ENCODE measurements at regions not wholly inside any gene's neighbourhood (a gene's known extent, or its start where the extent isn't known, plus 50 kb on each side); places are given as distances from the start of the nearest gene placed in this dataset.

GRCh38 chr12:77377622-77378021 lies 312.3 kb upstream of the E2F7 start:
- no peak for TF ChIP-seq REST (IDR thresholded peaks at IDR 0.05; ENCODE audit: insufficient read depth in 1 of 2, low read depth in 2 of 2, low read length in 1 of 2)
- no peak for TF ChIP-seq SIN3A (IDR thresholded peaks at IDR 0.05; ENCODE audit: borderline replicate concordance, insufficient read depth, low read depth, low read length)
- TF ChIP-seq POLR2AphosphoS5 (IDR thresholded peaks at IDR 0.05; ENCODE audit: low read depth, low read length) = no peak
- no peak for TF ChIP-seq TCF7L2 (IDR thresholded peaks at IDR 0.05; ENCODE audit: low read depth, low read length)
- TF ChIP-seq CTCF (IDR thresholded peaks at IDR 0.05) = no peak
- no peaks in the 10 kb centered on the region for H3K4me1 ChIP-seq (ENCODE audit: control insufficient read depth, insufficient read depth, low read length)
- H3K27me3 ChIP-seq (ENCODE audit: control insufficient read depth, insufficient read depth, low read length) = no peaks in the 10 kb centered on the region
- H3K27ac ChIP-seq (ENCODE audit: low read length) = no peak overlapping the region
- H3K36me3 ChIP-seq (ENCODE audit: control insufficient read depth, insufficient read depth, low read length) = no peaks in the 10 kb centered on the region
- H3K4me3 ChIP-seq (ENCODE audit: low read depth in 2 of 2, low read length in 2 of 2) = no peak overlapping the region
- ATAC-seq = no peak
- no TSS peak for BruUV-seq (replicated peaks)
- DNase-seq (ENCODE audit: low read depth, low spot score) = no peak
- intact Hi-C loops (cut with micrococcal nuclease; ENCODE audit: unreplicated experiment) = no loop called here
- in situ Hi-C loops (cut with HindIII; ENCODE audit: low pct_unique_long_range_greater_than_20kb, low sequenced_read_pairs) = no loop called here
- no peaks in the 10 kb centered on the region for H3K9me3 ChIP-seq (ENCODE audit: control insufficient read depth, insufficient read depth, low read depth, low read length)
- ChIA-PET POLR2A (no interaction called here), CTCF (no interaction called here)

GRCh38 chr12:77377116-77377515 lies 311.7 kb upstream of the E2F7 start:
- Histone ChIP-seq H3K4me1 (ENCODE audit: control insufficient read depth, insufficient read depth, low read length) (no peaks in the 10 kb centered on the region), H3K4me3 (ENCODE audit: low read depth in 2 of 2, low read length in 2 of 2) (no peak overlapping the region), H3K27ac (ENCODE audit: low read length) (no peak overlapping the region), H3K36me3 (ENCODE audit: control insufficient read depth, insufficient read depth, low read length) (no peaks in the 10 kb centered on the region), H3K9me3 (ENCODE audit: control insufficient read depth, insufficient read depth, low read depth, low read length) (no peaks in the 10 kb centered on the region), H3K27me3 (ENCODE audit: control insufficient read depth, insufficient read depth, low read length) (no peaks in the 10 kb centered on the region)
- intact Hi-C loops (cut with micrococcal nuclease; ENCODE audit: unreplicated experiment) = no loop called here
- DNase-seq (ENCODE audit: low read depth, low spot score) (no peak), ATAC-seq (no peak)
- TF ChIP-seq CTCF (IDR thresholded peaks at IDR 0.05) = no peak
- TF ChIP-seq TCF7L2 (IDR thresholded peaks at IDR 0.05; ENCODE audit: low read depth, low read length) = no peak
- POLR2A ChIA-PET = no interaction called here
- no TSS peak for BruUV-seq (replicated peaks)
- in situ Hi-C loops (cut with HindIII; ENCODE audit: low pct_unique_long_range_greater_than_20kb, low sequenced_read_pairs) = no loop called here
- CTCF ChIA-PET = no interaction called here

GRCh38 chr12:77374673-77375072 lies 309.3 kb upstream of the E2F7 start:
- ChIA-PET CTCF (no interaction called here), POLR2A (no interaction called here)
- no peak for ATAC-seq
- DNase-seq (ENCODE audit: low read depth, low spot score) = no peak
- H3K9me3 ChIP-seq (ENCODE audit: control insufficient read depth, insufficient read depth, low read depth, low read length) = no peaks in the 10 kb centered on the region
- no peaks in the 10 kb centered on the region for H3K36me3 ChIP-seq (ENCODE audit: control insufficient read depth, insufficient read depth, low read length)
- intact Hi-C loops (cut with micrococcal nuclease; ENCODE audit: unreplicated experiment) (no loop called here), in situ Hi-C loops (cut with HindIII; ENCODE audit: low pct_unique_long_range_greater_than_20kb, low sequenced_read_pairs) (no loop called here)
- no peaks in the 10 kb centered on the region for H3K4me1 ChIP-seq (ENCODE audit: control insufficient read depth, insufficient read depth, low read length)
- H3K27me3 ChIP-seq (ENCODE audit: control insufficient read depth, insufficient read depth, low read length) = no peaks in the 10 kb centered on the region
- H3K27ac ChIP-seq (ENCODE audit: low read length) = no peak overlapping the region
- TF ChIP-seq CTCF (IDR thresholded peaks at IDR 0.05) (no peak), REST (IDR thresholded peaks at IDR 0.05; ENCODE audit: insufficient read depth in 1 of 2, low read depth in 2 of 2, low read length in 1 of 2) (no peak), TCF7L2 (IDR thresholded peaks at IDR 0.05; ENCODE audit: low read depth, low read length) (no peak), SIN3A (IDR thresholded peaks at IDR 0.05; ENCODE audit: borderline replicate concordance, insufficient read depth, low read depth, low read length) (no peak), POLR2AphosphoS5 (IDR thresholded peaks at IDR 0.05; ENCODE audit: low read depth, low read length) (no peak)
- H3K4me3 ChIP-seq (ENCODE audit: low read depth in 2 of 2, low read length in 2 of 2) = no peak overlapping the region
- no TSS peak for BruUV-seq (replicated peaks)

All from Panc1 (cell line).